ENCODE measurements at regions not wholly inside any gene's neighbourhood (a gene's known extent, or its start where the extent isn't known, plus 50 kb on each side); places are given as distances from the start of the nearest gene placed in this dataset.

- TF ChIP-seq NR2F1 (conservative IDR thresholded peaks at IDR 0.05) (no peak), SREBF1 (IDR thresholded peaks at IDR 0.05; ENCODE audit: low read length) (no peak), POLR2A (IDR thresholded peaks at IDR 0.05; ENCODE audit: low read depth, low read length) (no peak), HDAC2 (IDR thresholded peaks at IDR 0.05) (no peak)
Measured at GRCh38 chr17:59485015-59485414, 80.4 kb upstream of the DHX40 start (continued).

GRCh38 chr17:59485946-59486345 lies 79.5 kb upstream of the DHX40 start:
- Histone ChIP-seq H3K4me3 (no peak overlapping the region), H3K27ac (ENCODE audit: control insufficient read depth, insufficient read depth) (no peak overlapping the region), H3K27me3 (replicated peaks in 1 of 2; ENCODE audit: control insufficient read depth in 2 of 2, insufficient read depth in 2 of 2, low read length in 1 of 2) (no peaks in the 10 kb centered on the region), H3K36me3 (ENCODE audit: control insufficient read depth in 2 of 2, insufficient read depth in 2 of 2, low read length in 1 of 2) (no peaks in the 10 kb centered on the region), H3K79me2 (ENCODE audit: control insufficient read depth, insufficient read depth, low read length) (no peaks in the 10 kb centered on the region), H3K4me2 (ENCODE audit: control insufficient read depth, insufficient read depth) (no peak overlapping the region), H3K9me3 (replicated peaks; ENCODE audit: control insufficient read depth, insufficient read depth, low read length) (no peaks in the 10 kb centered on the region), H4K20me1 (ENCODE audit: control insufficient read depth, insufficient read depth) (no peaks in the 10 kb centered on the region), H2AFZ (ENCODE audit: control insufficient read depth, low read depth, low read length) (no peak overlapping the region), H3K4me1 (ENCODE audit: control insufficient read depth, insufficient read depth, low read length) (no peaks in the 10 kb centered on the region), H3K9ac (ENCODE audit: control insufficient read depth, insufficient read depth, low read length) (no peak overlapping the region)
- BruUV-seq (replicated peaks): no TSS peak
- in situ Hi-C loops (cut with MboI): no loop called here
- ATAC-seq (no peak), FAIRE-seq (no peak), DNase-seq (ENCODE audit: low read depth, low spot score) (no peak)
- intact Hi-C loops (cut with micrococcal nuclease; ENCODE audit: unreplicated experiment): no loop called here
- ChIA-PET SMC1A (ENCODE audit: uncharacterized antibody, unreplicated experiment) (no interaction called here), CTCF (interaction anchor here (0.6 kb wide), 1 partner anchor 36 kb away, joined by 3 read pairs; no protein-coding TSS in a partner anchor), POLR2A (no interaction called here), RAD21 (ENCODE audit: unreplicated experiment) (no interaction called here)
- no peak for TF ChIP-seq E2F8 (IDR thresholded peaks at IDR 0.05; ENCODE audit: low read depth, partially characterized antibody)
- no peak for TF ChIP-seq NFXL1 (IDR thresholded peaks at IDR 0.05; ENCODE audit: borderline replicate concordance)
- no peak for TF ChIP-seq KDM1A (IDR thresholded peaks at IDR 0.05; ENCODE audit: borderline replicate concordance)
- no peak for TF ChIP-seq HDAC6 (IDR thresholded peaks at IDR 0.05; ENCODE audit: unreplicated experiment)
- TF ChIP-seq PBX3 (IDR thresholded peaks at IDR 0.05; ENCODE audit: insufficient replicate concordance, low read depth, low read length): no peak
- TF ChIP-seq ZNF207 (IDR thresholded peaks at IDR 0.05; ENCODE audit: borderline replicate concordance): no peak
- no peak for TF ChIP-seq ETV6 (conservative IDR thresholded peaks at IDR 0.05 in 1 of 2, IDR thresholded peaks at IDR 0.05 in 1 of 2; ENCODE audit: borderline replicate concordance in 1 of 2, low read depth in 1 of 2)
- no peak for TF ChIP-seq ZNF384 (IDR thresholded peaks at IDR 0.05; ENCODE audit: borderline replicate concordance, low read depth, low read length)
- no peak for TF ChIP-seq RAD21 (IDR thresholded peaks at IDR 0.05; ENCODE audit: insufficient read depth, low read depth, low read length)
- TF ChIP-seq ATF3 (IDR thresholded peaks at IDR 0.05; ENCODE audit: borderline replicate concordance, extremely low read depth, low read depth, low read length): no peak
- TF ChIP-seq BCL11A (IDR thresholded peaks at IDR 0.05; ENCODE audit: low read depth, low read length): no peak
- TF ChIP-seq NR2F1 (conservative IDR thresholded peaks at IDR 0.05): no peak
- no peak for TF ChIP-seq EZH2 (IDR thresholded peaks at IDR 0.05; ENCODE audit: borderline replicate concordance, control insufficient read depth, low read depth, low read length)
- TF ChIP-seq RFX5 (IDR thresholded peaks at IDR 0.05; ENCODE audit: low read depth, low read length): no peak
- TF ChIP-seq RCOR1 (conservative IDR thresholded peaks at IDR 0.05; ENCODE audit: low read depth, low read length): no peak
